NCI-H2196 (cell line): ENCODE measurements at regions not wholly inside any gene's neighbourhood (a gene's known extent, or its start where the extent isn't known, plus 50 kb on each side); places are given as distances from the start of the nearest gene placed in this dataset.

Experiments
- DNase-seq: peaks from one replicate; lab custom pipeline; 2025; ENCODE audit not compliant: unreplicated experiment; lab: John Stamatoyannopoulos, UW

DNA sequence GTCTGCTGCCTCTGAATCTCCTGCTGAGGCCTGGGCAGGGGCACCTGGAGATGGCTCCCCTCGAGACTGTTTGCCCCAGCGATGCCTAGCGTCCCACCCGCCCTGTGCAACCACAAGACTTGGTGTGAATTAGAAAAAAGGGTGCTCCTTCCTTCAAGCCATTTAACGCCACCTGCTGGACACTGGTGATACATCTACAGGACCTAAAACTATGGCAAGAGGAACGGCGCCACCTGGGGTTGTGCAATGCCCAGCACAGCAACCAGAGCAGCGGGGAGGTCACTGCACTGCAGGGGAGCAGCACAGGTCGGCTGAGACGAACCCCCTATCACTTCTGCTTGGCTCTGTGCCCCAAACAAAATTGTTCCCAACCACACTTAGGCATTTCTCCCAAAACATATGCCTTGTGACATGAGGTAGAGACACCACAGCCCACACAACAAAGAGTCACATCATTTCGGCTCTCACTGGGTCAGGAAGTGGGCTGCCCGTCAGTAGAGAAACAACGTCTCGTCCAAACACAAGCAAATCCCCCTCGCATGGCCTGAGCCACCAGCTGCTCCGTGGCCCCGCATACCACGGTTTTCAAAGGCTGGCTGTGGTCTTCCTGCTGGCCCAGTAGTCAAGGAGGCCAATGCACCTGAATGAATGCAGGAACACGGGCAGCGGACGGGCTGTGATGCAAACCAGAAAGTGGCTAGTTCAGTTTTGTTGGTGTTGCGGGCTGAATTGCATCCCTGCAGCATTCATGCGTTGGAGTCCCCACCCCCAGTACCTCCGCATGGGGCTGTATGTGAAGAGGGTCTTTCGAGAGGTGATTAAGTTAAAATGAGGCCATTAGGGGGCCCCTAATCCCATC lies 171.9 kb downstream of the SHANK2 start:
- peak; percentile 92 for DNase-seq

- DNase-seq = no peak
Observed at GRCh38 chr11:71079795-71080194, 172.6 kb downstream of the SHANK2 start.

GRCh38 chr11:71078482-71078881 lies 173.9 kb downstream of the SHANK2 start:
- no peak for DNase-seq

- DNase-seq = no peak
Observed at GRCh38 chr11:71076525-71077304, 175.7 kb downstream of the SHANK2 start.

DNA sequence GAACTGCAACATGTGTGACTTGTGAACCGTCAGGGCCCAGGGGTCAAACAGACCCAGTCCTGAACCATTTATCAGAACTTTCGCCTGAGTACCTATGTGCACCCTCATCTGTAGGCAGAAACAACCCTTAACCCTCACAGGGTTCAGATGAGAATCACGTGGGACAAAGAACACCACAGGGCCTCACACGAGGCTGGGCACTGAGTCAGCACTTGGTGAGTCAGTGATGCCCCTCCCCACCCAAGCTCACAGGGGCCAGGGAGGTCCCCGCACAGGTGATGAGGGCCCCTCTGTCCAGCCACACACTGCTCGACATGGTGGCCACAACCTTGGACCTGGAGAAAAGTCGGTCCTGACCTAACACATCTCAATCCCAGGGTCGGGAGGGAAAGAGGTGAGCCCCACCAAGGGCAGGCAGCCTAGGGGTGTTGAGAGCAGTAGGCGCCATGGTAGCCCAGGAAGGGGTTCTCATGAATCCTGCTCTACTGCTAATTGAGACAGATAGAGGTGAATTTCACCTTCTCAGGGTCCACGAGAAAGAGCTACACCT lies 176.4 kb downstream of the SHANK2 start:
- no peak for DNase-seq

DNA sequence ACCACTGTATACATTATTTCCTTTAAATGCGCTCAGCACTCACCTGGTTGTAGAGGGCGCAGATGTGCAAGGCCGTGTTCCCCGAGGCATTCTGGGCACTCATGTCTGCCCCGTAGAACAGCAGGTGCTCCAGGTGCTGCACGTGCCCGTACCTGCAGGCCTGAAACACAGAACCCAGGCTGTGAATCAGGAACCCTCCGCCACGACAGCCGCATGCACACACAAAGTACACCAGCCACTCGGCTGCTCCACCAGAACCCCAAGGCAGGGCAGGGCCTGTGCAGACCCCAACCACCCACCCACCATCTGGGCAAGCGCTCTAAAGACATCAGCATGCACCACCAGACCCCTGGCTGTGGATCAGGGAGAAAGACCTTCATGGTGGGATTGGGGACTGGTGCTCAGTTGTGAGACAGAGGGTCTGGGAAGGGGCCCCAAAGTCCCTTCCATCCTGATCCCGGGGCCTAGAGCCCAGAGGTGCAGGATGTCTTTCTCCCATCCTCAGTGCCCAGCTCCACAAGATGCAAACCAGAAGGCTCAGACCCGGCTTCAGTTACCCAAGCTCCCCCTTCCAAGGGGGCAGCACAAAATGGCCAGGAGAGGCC lies 177.2 kb downstream of the SHANK2 start:
- DNase-seq = no peak

- no peak for DNase-seq
Observed at GRCh38 chr11:71071736-71072509, 180.5 kb downstream of the SHANK2 start.

DNA sequence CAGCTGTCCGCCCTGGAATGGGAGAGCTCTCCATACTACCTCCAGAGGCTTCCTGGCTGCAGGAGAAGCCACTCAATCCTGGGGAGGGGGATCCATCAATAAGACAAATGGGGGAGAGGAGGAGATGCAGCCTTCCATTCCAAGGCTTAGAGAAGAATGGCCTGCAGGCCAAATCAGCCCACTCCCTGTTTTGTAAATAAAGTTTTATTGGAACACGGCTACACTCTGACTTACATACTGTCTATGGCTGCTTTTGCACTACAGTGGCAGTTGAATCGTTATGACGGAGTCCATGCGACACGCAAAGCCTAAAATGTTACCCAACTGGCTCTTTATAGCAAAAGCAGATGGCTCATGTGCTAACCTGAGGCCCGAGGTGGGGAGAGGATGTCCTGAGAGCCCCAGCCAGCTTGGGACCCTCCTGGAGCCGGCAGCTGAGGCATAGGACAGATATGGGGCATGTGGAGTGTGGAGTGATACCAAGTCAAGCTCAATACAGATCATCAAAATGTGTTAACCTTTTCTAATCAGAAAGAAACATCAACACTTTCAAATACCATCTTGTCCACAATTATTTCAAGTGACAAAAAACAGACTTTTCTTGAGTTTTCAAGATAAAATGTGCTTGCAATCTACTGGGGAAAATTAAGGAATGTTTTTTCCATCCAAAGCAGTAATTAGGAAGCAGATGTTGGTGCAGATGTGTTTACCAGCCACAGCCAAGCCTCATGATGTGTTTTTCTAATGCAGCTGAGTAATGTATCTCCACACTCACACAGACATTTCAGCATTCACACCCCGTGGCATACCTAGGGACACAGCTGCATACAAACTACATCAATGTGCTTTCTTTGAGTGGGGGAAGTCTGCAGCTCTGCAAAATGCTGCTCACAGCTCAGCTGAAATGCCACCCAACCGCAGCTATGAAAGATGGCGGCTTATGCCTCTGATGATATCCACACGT lies 181.6 kb downstream of the SHANK2 start:
- no peak for DNase-seq

GRCh38 chr11:71068963-71069362 lies 183.4 kb downstream of the SHANK2 start:
- DNase-seq = no peak

GRCh38 chr11:71067753-71068152 lies 184.6 kb downstream of the SHANK2 start:
- no peak for DNase-seq

DNA sequence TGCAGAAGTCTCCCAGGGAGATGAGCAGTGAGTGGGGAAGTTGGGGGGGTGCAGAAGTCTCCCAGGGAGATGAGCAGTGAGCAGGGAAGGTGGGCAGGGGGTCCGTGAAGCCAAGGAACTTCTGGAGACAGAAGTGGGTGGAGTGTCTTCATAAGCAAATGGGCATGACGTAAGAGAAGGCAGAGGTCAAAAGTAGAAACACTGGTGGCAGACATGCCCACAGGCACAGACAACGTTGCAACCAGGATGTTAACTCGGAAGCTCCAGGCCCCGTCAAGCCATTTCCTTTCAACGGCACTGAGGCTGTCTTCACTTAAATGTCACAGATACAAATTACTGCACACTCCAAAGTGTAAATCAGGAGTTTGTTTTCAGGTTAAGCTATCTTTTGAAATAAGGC lies 186.1 kb downstream of the SHANK2 start:
- no peak for DNase-seq

- no peak for DNase-seq
Observed at GRCh38 chr11:71065841-71066240, 186.5 kb downstream of the SHANK2 start.

- no peak for DNase-seq
Observed at GRCh38 chr11:71064702-71065515, 187.5 kb downstream of the SHANK2 start.

DNA sequence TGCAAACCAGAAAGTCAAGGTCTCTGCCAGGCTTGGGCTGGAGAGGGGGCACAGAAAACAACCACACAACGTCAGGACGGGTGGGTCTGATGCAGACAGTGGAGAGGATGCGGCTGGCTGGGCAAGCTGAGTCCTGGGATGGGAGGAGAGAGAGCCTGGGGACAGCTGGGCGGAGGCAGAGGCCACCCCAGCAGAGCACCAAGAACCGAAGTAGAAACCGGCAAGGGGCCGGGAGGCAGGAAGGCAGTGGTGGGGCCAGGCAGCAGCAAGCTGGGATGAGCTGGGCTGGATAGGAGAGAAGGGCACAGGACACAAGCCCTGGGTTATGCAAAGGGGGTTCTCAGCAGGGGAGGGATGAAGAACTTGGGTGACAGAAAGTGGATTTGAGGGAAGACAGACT lies 188.2 kb downstream of the SHANK2 start:
- DNase-seq = no peak

DNA sequence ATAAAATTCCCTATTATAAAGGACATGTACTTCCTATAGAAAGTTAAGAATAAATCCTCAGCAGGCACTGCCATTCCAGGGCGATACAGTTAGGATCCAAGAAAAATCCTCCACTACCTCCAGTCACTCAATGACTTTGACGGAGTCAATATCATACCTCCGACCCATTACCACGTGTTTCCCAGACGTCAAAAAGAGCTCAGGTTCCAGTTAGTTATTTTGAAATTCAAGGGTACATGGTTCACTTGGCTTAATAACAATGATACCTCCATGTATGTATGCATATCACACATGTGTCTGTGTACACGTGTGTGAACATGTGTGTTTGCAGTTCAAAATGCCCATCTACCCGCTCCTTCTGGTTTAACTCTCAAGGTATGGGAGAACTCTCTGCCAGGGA lies 189.2 kb downstream of the SHANK2 start:
- DNase-seq = no peak

GRCh38 chr11:71062199-71062598 lies 190.2 kb downstream of the SHANK2 start:
- no peak for DNase-seq

- no peak for DNase-seq
Observed at GRCh38 chr11:71060391-71060791, 192.0 kb downstream of the SHANK2 start.

DNA sequence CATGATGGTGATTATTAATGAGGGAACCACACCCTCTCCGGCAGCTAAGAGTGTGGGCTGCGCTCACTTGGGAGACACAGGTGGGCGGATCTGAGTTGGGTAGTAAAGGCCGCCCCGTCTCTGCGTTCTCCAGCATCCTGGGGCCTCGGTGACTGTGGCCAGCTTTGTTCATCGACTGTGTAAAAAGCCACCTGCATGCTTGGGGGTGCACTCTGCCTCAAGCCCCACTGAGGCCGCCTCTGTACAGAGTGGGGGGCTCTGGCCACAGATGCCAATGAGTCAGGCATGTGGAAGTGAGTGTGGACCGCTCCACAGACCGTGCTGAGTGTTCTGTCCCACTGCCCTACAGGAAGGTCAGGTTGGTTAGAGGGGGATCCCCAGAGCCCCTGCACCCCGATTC lies 192.7 kb downstream of the SHANK2 start:
- no peak for DNase-seq

DNA sequence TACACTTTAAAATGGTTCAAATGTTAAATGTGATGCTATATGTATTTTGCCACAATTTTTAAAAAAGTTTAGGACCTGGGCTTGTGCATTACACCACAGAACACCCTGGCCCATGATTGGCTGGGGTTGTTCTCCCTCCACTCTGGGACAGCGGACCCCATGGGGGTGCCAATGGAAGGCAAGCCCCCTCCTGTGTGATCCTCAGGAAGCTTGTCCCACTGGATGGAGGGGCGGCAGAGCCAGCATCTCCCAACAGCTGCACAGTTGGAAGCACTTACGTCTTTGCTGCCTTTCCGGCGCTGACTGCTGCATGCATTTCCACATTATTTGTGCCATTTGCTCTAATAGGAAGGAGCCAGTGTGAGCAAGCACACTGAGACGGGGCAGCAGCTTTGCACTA lies 196.5 kb downstream of the SHANK2 start:
- DNase-seq = no peak
